ENCODE measurements at regions not wholly inside any gene's neighbourhood (a gene's known extent, or its start where the extent isn't known, plus 50 kb on each side); places are given as distances from the start of the nearest gene placed in this dataset.
"Not testable (repeated sequence)": the region's sequence is repeated elsewhere in the genome, so short reads cannot be mapped to it uniquely, and the experiment has no call there.

DNA sequence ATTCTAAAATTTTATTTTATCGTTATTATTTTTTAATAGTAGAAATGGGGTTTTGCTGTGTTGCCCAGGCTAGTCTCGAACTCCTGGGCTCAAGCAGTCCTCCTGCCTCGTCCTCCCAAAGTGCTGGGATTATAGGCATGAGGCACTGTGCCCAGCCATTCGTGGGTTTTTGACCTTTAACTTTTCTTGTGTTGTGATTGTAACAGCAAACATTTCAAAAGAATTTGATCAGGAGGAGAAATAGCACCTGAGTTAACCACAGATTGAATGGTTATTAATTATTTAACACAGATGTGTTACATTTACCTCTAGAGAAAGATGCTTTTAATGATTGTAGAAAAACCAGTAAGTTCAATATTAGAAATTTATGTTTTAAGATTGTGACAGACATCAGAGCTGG is 132.0 kb downstream of the HAUS1 start:
- H3K9me3 ChIP-seq (ENCODE audit: low read depth), result no peaks in the 10 kb centered on the region
- no peaks in the 10 kb centered on the region for H3K36me3 ChIP-seq (replicated peaks; ENCODE audit: insufficient read depth, low read depth)
- no peak overlapping the region for H3K4me3 ChIP-seq
- H3K4me1 ChIP-seq (ENCODE audit: insufficient read depth), result no peaks in the 10 kb centered on the region
- no peak for DNase-seq (ENCODE audit: low spot score)
- peaks cover 3% of the 10 kb centered on the region for H3K9me2 ChIP-seq (replicated peaks; ENCODE audit: insufficient read depth)
- H3K27me3 ChIP-seq, result no peaks in the 10 kb centered on the region
- H4K20me1 ChIP-seq (ENCODE audit: insufficient read depth, poor library complexity, severe bottlenecking), result no peaks in the 10 kb centered on the region
- WGBS (ENCODE audit: low lambda C conversion rate, missing lambda C conversion rate), result 85% methylated on average over 4 of the region's 4 CpGs
- H3K79me2 ChIP-seq, result peaks cover 4% of the 10 kb centered on the region
- H3K4me2 ChIP-seq, result no peak overlapping the region
- no peak overlapping the region for H2AFZ ChIP-seq
- TF ChIP-seq EZH2phosphoT487 (IDR thresholded peaks at IDR 0.05; ENCODE audit: low read depth, severe bottlenecking, unreplicated experiment) (no peak), EZH2 (IDR thresholded peaks at IDR 0.05; ENCODE audit: borderline replicate concordance) (no peak)
- TF ChIP-seq, protein P1, sequence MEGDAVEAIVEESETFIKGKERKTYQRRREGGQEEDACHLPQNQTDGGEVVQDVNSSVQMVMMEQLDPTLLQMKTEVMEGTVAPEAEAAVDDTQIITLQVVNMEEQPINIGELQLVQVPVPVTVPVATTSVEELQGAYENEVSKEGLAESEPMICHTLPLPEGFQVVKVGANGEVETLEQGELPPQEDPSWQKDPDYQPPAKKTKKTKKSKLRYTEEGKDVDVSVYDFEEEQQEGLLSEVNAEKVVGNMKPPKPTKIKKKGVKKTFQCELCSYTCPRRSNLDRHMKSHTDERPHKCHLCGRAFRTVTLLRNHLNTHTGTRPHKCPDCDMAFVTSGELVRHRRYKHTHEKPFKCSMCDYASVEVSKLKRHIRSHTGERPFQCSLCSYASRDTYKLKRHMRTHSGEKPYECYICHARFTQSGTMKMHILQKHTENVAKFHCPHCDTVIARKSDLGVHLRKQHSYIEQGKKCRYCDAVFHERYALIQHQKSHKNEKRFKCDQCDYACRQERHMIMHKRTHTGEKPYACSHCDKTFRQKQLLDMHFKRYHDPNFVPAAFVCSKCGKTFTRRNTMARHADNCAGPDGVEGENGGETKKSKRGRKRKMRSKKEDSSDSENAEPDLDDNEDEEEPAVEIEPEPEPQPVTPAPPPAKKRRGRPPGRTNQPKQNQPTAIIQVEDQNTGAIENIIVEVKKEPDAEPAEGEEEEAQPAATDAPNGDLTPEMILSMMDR (IDR thresholded peaks at IDR 0.05; ENCODE audit: poor library complexity), result no peak
- H3K27ac ChIP-seq, result no peak overlapping the region

DNA sequence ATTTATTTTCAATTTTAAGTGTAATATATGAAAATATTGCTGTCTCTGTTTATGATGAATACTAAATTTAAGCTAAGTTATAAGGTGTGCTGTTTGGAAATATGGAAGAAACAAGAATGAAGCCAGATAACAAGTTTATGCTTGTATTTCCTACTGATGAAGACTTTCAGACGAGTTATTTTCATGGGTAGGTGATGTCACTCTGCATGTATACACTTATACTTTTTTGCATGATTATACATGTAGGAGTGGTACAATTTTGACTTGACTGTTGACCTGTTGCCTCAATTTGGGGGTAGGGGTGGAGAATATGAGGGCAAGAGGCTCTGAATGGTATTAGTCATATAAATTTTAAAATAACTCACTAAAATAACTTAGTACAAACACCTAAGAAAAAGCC is 133.7 kb downstream of the HAUS1 start:
- Histone ChIP-seq H3K9me3 (ENCODE audit: low read depth) (no peaks in the 10 kb centered on the region), H3K27ac (no peak overlapping the region), H3K79me2 (peaks cover 9% of the 10 kb centered on the region), H2AFZ (no peak overlapping the region), H3K4me2 (no peak overlapping the region), H4K20me1 (ENCODE audit: insufficient read depth, poor library complexity, severe bottlenecking) (no peaks in the 10 kb centered on the region), H3K4me1 (ENCODE audit: insufficient read depth) (no peaks in the 10 kb centered on the region), H3K36me3 (replicated peaks; ENCODE audit: insufficient read depth, low read depth) (no peaks in the 10 kb centered on the region), H3K4me3 (no peak overlapping the region), H3K27me3 (no peaks in the 10 kb centered on the region), H3K9me2 (replicated peaks; ENCODE audit: insufficient read depth) (peaks cover 3% of the 10 kb centered on the region)
- no peak for DNase-seq (ENCODE audit: low spot score)
- TF ChIP-seq EZH2 (IDR thresholded peaks at IDR 0.05; ENCODE audit: borderline replicate concordance) (no peak), EZH2phosphoT487 (IDR thresholded peaks at IDR 0.05; ENCODE audit: low read depth, severe bottlenecking, unreplicated experiment) (no peak)
- TF ChIP-seq, protein P1 (IDR thresholded peaks at IDR 0.05; ENCODE audit: poor library complexity), result no peak
- 97% methylated on average over 1 of the region's 1 CpG for WGBS (ENCODE audit: low lambda C conversion rate, missing lambda C conversion rate)

DNA sequence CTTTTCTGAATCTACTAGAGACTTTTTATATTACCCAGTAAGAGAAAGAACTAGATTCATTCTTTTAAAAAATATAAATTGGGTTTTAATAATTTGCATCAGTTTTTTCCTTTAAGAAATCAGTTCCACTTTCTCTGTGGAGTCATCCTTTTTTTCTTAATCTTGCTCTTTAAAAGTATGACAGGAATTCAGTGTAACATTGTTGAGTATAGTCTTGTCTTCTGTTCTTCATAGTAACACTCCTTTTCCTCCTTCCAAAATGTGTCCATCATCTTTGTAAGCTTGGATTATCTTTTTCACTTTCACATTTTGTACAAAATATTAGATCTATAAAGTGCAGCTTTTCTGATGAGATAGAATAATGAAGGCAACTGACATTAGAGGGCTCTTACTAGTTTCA is 135.4 kb downstream of the HAUS1 start:
- DNase-seq (ENCODE audit: low spot score), result no peak
- Histone ChIP-seq H2AFZ (no peak overlapping the region), H3K4me3 (no peak overlapping the region), H3K27ac (no peak overlapping the region), H3K9me2 (replicated peaks; ENCODE audit: insufficient read depth) (peaks cover 3% of the 10 kb centered on the region), H3K36me3 (replicated peaks; ENCODE audit: insufficient read depth, low read depth) (no peaks in the 10 kb centered on the region), H3K79me2 (peaks cover 13% of the 10 kb centered on the region), H3K4me2 (no peak overlapping the region), H3K9me3 (ENCODE audit: low read depth) (no peaks in the 10 kb centered on the region), H3K27me3 (no peaks in the 10 kb centered on the region), H4K20me1 (ENCODE audit: insufficient read depth, poor library complexity, severe bottlenecking) (no peaks in the 10 kb centered on the region), H3K4me1 (ENCODE audit: insufficient read depth) (no peaks in the 10 kb centered on the region)
- TF ChIP-seq, protein P1 (IDR thresholded peaks at IDR 0.05; ENCODE audit: poor library complexity), result no peak
- TF ChIP-seq EZH2phosphoT487 (IDR thresholded peaks at IDR 0.05; ENCODE audit: low read depth, severe bottlenecking, unreplicated experiment), result no peak
- TF ChIP-seq EZH2 (IDR thresholded peaks at IDR 0.05; ENCODE audit: borderline replicate concordance), result no peak

DNA sequence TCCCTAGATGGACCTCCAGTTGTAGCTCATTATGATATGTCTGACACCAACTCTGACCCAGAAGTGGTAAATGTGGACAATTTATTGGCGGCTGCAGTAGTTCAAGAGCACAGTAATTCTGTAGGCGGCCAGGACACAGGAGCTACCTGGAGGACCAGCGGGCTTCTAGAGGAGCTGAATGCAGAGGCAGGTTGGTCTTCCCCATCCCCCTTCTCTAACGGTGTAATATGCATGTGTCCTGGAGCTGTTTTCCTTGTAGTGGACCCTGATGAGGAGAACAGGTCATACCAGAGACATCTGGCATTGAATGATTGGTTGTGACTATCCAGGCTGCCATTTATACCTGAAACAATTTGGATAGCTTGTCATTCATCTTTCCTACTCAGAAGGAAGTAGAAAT is 135.8 kb downstream of the HAUS1 start:
- no peak overlapping the region for H2AFZ ChIP-seq
- peaks cover 16% of the 10 kb centered on the region for H3K79me2 ChIP-seq
- TF ChIP-seq EZH2phosphoT487 (IDR thresholded peaks at IDR 0.05; ENCODE audit: low read depth, severe bottlenecking, unreplicated experiment), result no peak
- TF ChIP-seq, protein P1 (IDR thresholded peaks at IDR 0.05; ENCODE audit: poor library complexity), result no peak
- H3K9me3 ChIP-seq (ENCODE audit: low read depth), result no peaks in the 10 kb centered on the region
- no peaks in the 10 kb centered on the region for H3K4me1 ChIP-seq (ENCODE audit: insufficient read depth)
- no peak for DNase-seq (ENCODE audit: low spot score)
- peaks cover 3% of the 10 kb centered on the region for H3K9me2 ChIP-seq (replicated peaks; ENCODE audit: insufficient read depth)
- no peak overlapping the region for H3K4me2 ChIP-seq
- no peak overlapping the region for H3K27ac ChIP-seq
- H3K36me3 ChIP-seq (replicated peaks; ENCODE audit: insufficient read depth, low read depth), result no peaks in the 10 kb centered on the region
- WGBS (ENCODE audit: low lambda C conversion rate, missing lambda C conversion rate), result 84% methylated on average over 4 of the region's 4 CpGs
- no peaks in the 10 kb centered on the region for H3K27me3 ChIP-seq
- H3K4me3 ChIP-seq, result no peak overlapping the region
- H4K20me1 ChIP-seq (ENCODE audit: insufficient read depth, poor library complexity, severe bottlenecking), result no peaks in the 10 kb centered on the region

DNA sequence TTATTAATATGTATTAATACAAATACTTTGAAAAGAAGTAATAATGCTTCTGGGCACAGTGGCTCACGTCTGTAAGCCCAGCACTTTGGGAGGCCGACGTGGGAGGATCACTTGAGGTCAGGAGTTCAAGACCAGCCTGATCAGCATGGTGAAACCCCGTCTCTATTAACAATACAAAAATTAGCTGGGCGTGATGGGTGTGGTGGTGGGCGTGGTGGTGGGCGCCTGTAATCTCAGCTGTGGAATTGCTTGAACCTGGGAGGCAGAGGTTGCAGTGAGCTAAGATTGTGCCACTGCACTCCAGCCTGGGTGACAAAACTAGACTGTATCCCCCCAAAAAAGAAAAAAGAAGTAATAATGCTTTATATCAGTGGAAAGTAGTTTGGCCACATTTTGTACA is 137.2 kb downstream of the HAUS1 start:
- H3K27ac ChIP-seq; H3K9me2 ChIP-seq (replicated peaks; ENCODE audit: insufficient read depth); DNase-seq (ENCODE audit: low spot score); H3K36me3 ChIP-seq (replicated peaks; ENCODE audit: insufficient read depth, low read depth); H3K4me2 ChIP-seq; H2AFZ ChIP-seq; H3K9me3 ChIP-seq (ENCODE audit: low read depth); H3K27me3 ChIP-seq; H3K4me3 ChIP-seq; H3K4me1 ChIP-seq (ENCODE audit: insufficient read depth); H4K20me1 ChIP-seq (ENCODE audit: insufficient read depth, poor library complexity, severe bottlenecking): not testable (repeated sequence)
- H3K79me2 ChIP-seq, result peaks cover 17% of the 10 kb centered on the region
- 95% methylated on average over 7 of the region's 7 CpGs for WGBS (ENCODE audit: low lambda C conversion rate, missing lambda C conversion rate)

All from hepatocyte (in vitro differentiated cells).